WERI-Rb-1 (cell line): ENCODE measurements at regions not wholly inside any gene's neighbourhood (a gene's known extent, or its start where the extent isn't known, plus 50 kb on each side); places are given as distances from the start of the nearest gene placed in this dataset.
"Not testable (repeated sequence)": the region's sequence is repeated elsewhere in the genome, so short reads cannot be mapped to it uniquely, and the experiment has no call there.

Experiments
- DNase-seq: peaks from one replicate; pipeline ENCODE4 v3.0.0-alpha.2; 2020
- H3K27ac ChIP-seq: fragments of 250-450 bp; sonication (Bioruptor Pico); 2 replicates; pipeline ENCODE4 v1.5.1; 2020; ENCODE audit warnings: mild to moderate bottlenecking, moderate library complexity
- H3K27me3 ChIP-seq: fragments of 250-450 bp; sonication (Bioruptor Pico); 2 replicates; pipeline ENCODE4 v1.5.1; 2021; ENCODE audit warnings: mild to moderate bottlenecking, low read depth, moderate library complexity; ENCODE audit not compliant: insufficient read depth, severe bottlenecking
- H3K36me3 ChIP-seq: fragments of 250-450 bp; sonication (Bioruptor Pico); 2 replicates; pipeline ENCODE4 v1.5.1; 2020; ENCODE audit warnings: mild to moderate bottlenecking, moderate library complexity
- H3K4me3 ChIP-seq: 2 replicates; pipeline ENCODE4 v1.5.1; 2011; ENCODE audit warnings: low read depth, mild to moderate bottlenecking, control low read depth, low read length
- H3K9me3 ChIP-seq: fragments of 250-450 bp; sonication (Bioruptor Pico); 2 replicates; pipeline ENCODE4 v1.5.1; 2021; ENCODE audit warnings: mild to moderate bottlenecking, moderate library complexity; ENCODE audit not compliant: severe bottlenecking
- CTCF ChIP-seq: IDR thresholded peaks from 2 replicates; pipeline ENCODE4 v1.5.1; 2011; ENCODE audit warnings: low read depth, mild to moderate bottlenecking, control low read depth, inconsistent platforms, low read length

- no peaks in the 10 kb centered on the region for H3K9me3 ChIP-seq
- no peak for TF ChIP-seq CTCF
- no peak overlapping the region for H3K27ac ChIP-seq
- DNase-seq: no peak
- H3K4me3 ChIP-seq: no peak overlapping the region
- H3K36me3 ChIP-seq: no peaks in the 10 kb centered on the region
- no peaks in the 10 kb centered on the region for H3K27me3 ChIP-seq
These were observed 694.7 kb downstream of the HTR1B start for GRCh38 chr6:76768556-76768955.

- no peak for TF ChIP-seq CTCF
These were observed 691.6 kb upstream of the IMPG1 start for GRCh38 chr6:76764057-76764456.

GRCh38 chr6:76752841-76753240 lies 680.4 kb upstream of the IMPG1 start:
- Histone ChIP-seq H3K27ac (no peak overlapping the region), H3K36me3 (no peaks in the 10 kb centered on the region), H3K4me3 (no peak overlapping the region), H3K27me3 (no peaks in the 10 kb centered on the region), H3K9me3 (no peaks in the 10 kb centered on the region)
- DNase-seq: no peak
- TF ChIP-seq CTCF: no peak

More at GRCh38 chr6:76764057-76764456, 691.6 kb upstream of the IMPG1 start:
- H3K36me3 ChIP-seq: no peaks in the 10 kb centered on the region
- no peak for DNase-seq
- H3K9me3 ChIP-seq: no peaks in the 10 kb centered on the region
- no peaks in the 10 kb centered on the region for H3K27me3 ChIP-seq
- H3K4me3 ChIP-seq: no peak overlapping the region
- no peak overlapping the region for H3K27ac ChIP-seq

- not testable (repeated sequence) for H3K4me3 ChIP-seq, H3K36me3 ChIP-seq, H3K9me3 ChIP-seq, DNase-seq, H3K27ac ChIP-seq, H3K27me3 ChIP-seq
These were observed 672.9 kb upstream of the IMPG1 start for GRCh38 chr6:76745388-76745787.

- not testable (repeated sequence) for DNase-seq, H3K9me3 ChIP-seq, H3K4me3 ChIP-seq, H3K36me3 ChIP-seq, H3K27me3 ChIP-seq, H3K27ac ChIP-seq
These were observed 671.8 kb upstream of the IMPG1 start for GRCh38 chr6:76744151-76744720.

GRCh38 chr6:76742919-76743318 lies 670.5 kb upstream of the IMPG1 start:
- H3K9me3 ChIP-seq: no peaks in the 10 kb centered on the region
- no peak overlapping the region for H3K4me3 ChIP-seq
- TF ChIP-seq CTCF: no peak
- no peak for DNase-seq
- no peaks in the 10 kb centered on the region for H3K27me3 ChIP-seq
- H3K27ac ChIP-seq: no peak overlapping the region
- H3K36me3 ChIP-seq: no peaks in the 10 kb centered on the region

GRCh38 chr6:76719449-76719848 lies 647.0 kb upstream of the IMPG1 start:
- Histone ChIP-seq H3K27me3 (no peaks in the 10 kb centered on the region), H3K27ac (no peak overlapping the region), H3K9me3 (no peaks in the 10 kb centered on the region), H3K4me3 (no peak overlapping the region), H3K36me3 (no peaks in the 10 kb centered on the region)
- no peak for DNase-seq
- TF ChIP-seq CTCF: no peak
